Mucosa of rectum (tissue), 2 donors: ENCODE measurements at regions not wholly inside any gene's neighbourhood (a gene's known extent, or its start where the extent isn't known, plus 50 kb on each side); places are given as distances from the start of the nearest gene placed in this dataset.

Experiments
- H3K27ac ChIP-seq, 2 donors: one replicate each; pipeline ENCODE4 v1.7.0; 2013; ENCODE audit warnings: inconsistent platforms in 2 of 2, low read depth in 2 of 2, low read length in 2 of 2
- H3K27me3 ChIP-seq, 2 donors: one replicate each; pipeline ENCODE4 v1.7.0; 2013; ENCODE audit warnings: low read length in 2 of 2; ENCODE audit not compliant: control insufficient read depth in 2 of 2, insufficient read depth in 2 of 2
- H3K36me3 ChIP-seq, 2 donors: one replicate each; pipeline ENCODE4 v1.7.0; 2013; ENCODE audit warnings: low read length in 2 of 2; ENCODE audit not compliant: control insufficient read depth in 2 of 2, insufficient read depth in 2 of 2
- H3K4me1 ChIP-seq, 2 donors: one replicate each; pipeline ENCODE4 v1.7.0; 2013; ENCODE audit warnings: low read length in 2 of 2, mild to moderate bottlenecking in 1 of 2; ENCODE audit not compliant: control insufficient read depth in 2 of 2, insufficient read depth in 2 of 2
- H3K4me3 ChIP-seq, 2 donors: one replicate each; pipeline ENCODE4 v1.7.0; 2013; ENCODE audit warnings: low read length in 2 of 2
- H3K9ac ChIP-seq, 2 donors: one replicate each; pipeline ENCODE4 v1.7.0; 2013; ENCODE audit warnings: low read length in 2 of 2, low read depth in 1 of 2, mild to moderate bottlenecking in 1 of 2
- H3K9me3 ChIP-seq, 2 donors: one replicate each; pipeline ENCODE4 v1.7.0; 2013; ENCODE audit warnings: low read length in 2 of 2; ENCODE audit not compliant: control insufficient read depth in 2 of 2
- donor health status: healthy.
- donor health status: Normal muscosa, but diverticular disease.

DNA sequence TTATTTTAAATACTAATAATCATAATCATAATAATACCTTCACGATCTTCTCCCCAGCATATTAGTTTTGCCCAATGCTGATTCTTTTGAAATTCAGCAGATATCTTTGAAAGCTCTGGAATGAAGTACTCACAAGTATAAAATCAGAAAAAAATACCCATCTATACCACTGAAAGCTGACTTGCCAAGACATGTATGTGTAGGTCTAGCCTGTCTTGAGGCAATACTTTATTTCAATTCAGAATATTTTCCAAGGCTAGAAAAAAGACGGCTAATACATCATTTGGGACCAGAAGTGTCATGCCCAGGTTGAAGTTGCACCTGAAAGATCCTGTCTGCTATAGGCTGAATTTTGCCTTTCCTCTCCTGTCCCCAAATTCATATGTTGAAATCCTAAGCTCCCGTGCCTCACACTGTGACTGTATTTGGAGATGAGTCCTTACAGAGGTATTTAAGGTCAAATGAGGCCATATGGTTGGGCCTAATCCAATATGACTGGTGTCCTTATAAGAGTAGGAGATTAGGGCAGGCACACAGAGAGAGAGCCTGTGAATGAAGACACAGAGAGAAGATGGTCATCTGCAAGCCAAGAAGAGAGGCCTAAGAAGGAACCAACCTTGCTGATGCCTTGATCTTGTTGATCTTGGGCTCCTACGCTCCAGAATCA, 255.9 kb upstream of the CMC1 start:
- H3K27ac ChIP-seq: no peak overlapping the region

DNA sequence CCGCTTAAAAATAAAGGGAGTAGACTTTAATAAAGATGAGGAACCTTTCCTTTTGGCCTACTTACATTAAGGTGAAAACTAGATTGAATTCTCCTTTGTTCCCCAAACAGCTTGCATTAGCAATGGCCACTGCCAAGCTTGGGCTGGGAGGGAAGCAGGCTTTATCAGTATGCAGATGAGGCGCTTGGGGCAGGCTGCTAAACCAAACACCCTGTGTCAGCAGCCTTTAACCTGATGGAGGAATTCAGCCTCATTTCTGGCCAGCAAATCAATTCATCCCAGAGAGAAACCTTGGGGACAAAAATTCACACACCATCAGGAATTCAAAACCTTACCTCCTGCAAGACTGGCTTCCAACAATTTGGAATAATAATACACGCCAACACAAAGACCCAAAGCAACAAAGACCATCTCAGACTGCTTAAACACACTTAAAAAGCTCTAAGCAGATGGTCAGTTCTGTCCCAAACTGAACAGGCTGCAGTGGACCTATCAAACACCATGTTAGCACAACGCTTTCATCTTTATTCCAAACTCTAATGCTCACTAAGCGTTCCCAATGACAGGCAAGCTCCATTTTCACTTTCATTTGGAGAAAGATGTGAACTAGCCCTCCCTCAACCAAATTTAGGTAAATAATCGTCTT, 255.1 kb upstream of the CMC1 start:
- no peak overlapping the region for H3K4me3 ChIP-seq

More for the DNA sequence above, 255.9 kb upstream of the CMC1 start:
- no peaks in the 10 kb centered on the region for H3K27me3 ChIP-seq
- no peaks in the 10 kb centered on the region for H3K36me3 ChIP-seq
- H3K9ac ChIP-seq: no peak overlapping the region
- H3K4me3 ChIP-seq: no peak overlapping the region
- no peaks in the 10 kb centered on the region for H3K4me1 ChIP-seq
- H3K9me3 ChIP-seq: no peaks in the 10 kb centered on the region

DNA sequence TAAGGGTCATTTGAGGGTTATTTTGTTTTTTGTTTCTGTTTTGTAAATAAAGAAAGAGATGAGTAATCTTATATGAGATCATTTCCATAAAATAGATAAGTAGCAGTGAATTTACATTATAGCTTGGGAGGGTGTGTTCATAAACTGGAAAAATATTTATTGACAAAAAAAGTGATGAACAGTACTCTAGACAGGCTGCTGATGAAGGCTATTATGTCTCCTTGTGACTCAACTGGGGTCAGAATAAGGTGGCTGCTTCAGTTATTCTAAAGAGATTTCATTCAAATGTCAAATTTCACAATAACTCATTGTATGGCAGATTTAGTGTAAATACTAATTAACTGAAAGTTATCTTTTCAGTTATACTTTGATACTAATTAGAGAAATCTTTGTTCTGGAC, 251.1 kb upstream of the CMC1 start:
- Histone ChIP-seq H3K4me3 (no peak overlapping the region), H3K27me3 (no peaks in the 10 kb centered on the region), H3K9ac (no peak overlapping the region), H3K4me1 (no peaks in the 10 kb centered on the region), H3K9me3 (no peaks in the 10 kb centered on the region), H3K27ac (no peak overlapping the region), H3K36me3 (no peaks in the 10 kb centered on the region)

More for the DNA sequence above, 255.1 kb upstream of the CMC1 start:
- Histone ChIP-seq H3K27ac (no peak overlapping the region), H3K9me3 (no peaks in the 10 kb centered on the region), H3K27me3 (no peaks in the 10 kb centered on the region), H3K36me3 (no peaks in the 10 kb centered on the region), H3K9ac (no peak overlapping the region), H3K4me1 (no peaks in the 10 kb centered on the region)

- no peaks in the 10 kb centered on the region for H3K9me3 ChIP-seq
- no peaks in the 10 kb centered on the region for H3K36me3 ChIP-seq
- no peak overlapping the region for H3K9ac ChIP-seq
- H3K27me3 ChIP-seq: no peaks in the 10 kb centered on the region
- no peaks in the 10 kb centered on the region for H3K4me1 ChIP-seq
- H3K4me3 ChIP-seq: no peak overlapping the region
- H3K27ac ChIP-seq: no peak overlapping the region
Observed at GRCh38 chr3:27990837-27991236, 250.6 kb upstream of the CMC1 start.

DNA sequence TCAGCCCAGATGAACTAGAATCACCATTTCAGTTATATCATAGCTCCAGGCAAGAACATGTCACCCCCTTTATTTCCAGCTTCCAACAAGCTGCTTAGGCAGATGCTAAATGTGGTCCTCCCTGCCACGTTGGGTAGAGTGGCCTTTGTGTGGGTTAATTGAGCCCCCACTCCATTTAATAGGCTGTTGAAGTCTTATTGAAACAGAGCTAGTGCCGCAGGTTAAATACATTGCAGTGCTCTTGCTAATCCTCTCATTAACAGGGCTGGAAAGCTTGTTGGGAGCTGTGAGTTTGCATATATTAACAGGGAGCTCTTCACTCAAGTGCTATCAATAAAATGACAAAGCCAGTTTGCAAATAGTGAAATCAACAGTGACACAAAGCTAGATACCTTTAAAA, 248.4 kb upstream of the CMC1 start:
- H3K36me3 ChIP-seq: no peaks in the 10 kb centered on the region
- H3K27ac ChIP-seq: no peak overlapping the region
- H3K4me3 ChIP-seq: no peak overlapping the region
- H3K27me3 ChIP-seq: no peaks in the 10 kb centered on the region
- no peaks in the 10 kb centered on the region for H3K9me3 ChIP-seq
- no peak overlapping the region for H3K9ac ChIP-seq
- no peaks in the 10 kb centered on the region for H3K4me1 ChIP-seq

DNA sequence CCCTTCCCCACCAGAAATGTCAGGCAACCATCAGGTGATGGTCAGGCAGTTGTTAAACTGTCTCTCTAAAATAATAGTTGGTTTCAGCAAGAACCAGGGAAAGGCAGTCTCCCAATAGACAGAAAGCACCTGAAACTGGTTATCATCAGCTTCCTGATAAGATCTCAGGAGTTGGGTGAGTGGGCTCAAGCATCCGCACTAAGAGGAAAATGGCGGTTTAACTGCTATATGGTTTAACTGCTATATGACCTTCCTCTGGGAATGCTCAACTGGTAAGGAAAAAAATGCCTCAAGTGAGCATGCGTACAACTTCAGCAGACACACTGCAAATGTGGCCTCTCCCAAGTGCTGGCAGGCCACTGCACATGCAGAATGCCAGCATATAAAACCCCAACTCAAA, 240.8 kb upstream of the CMC1 start:
- no peaks in the 10 kb centered on the region for H3K27me3 ChIP-seq
- peaks cover 0 to 2% of the 10 kb centered on the region in 2 donors for H3K9me3 ChIP-seq
- H3K36me3 ChIP-seq: no peaks in the 10 kb centered on the region
- no peak overlapping the region for H3K27ac ChIP-seq
- no peak overlapping the region for H3K9ac ChIP-seq
- no peaks in the 10 kb centered on the region for H3K4me1 ChIP-seq
- no peak overlapping the region for H3K4me3 ChIP-seq

DNA sequence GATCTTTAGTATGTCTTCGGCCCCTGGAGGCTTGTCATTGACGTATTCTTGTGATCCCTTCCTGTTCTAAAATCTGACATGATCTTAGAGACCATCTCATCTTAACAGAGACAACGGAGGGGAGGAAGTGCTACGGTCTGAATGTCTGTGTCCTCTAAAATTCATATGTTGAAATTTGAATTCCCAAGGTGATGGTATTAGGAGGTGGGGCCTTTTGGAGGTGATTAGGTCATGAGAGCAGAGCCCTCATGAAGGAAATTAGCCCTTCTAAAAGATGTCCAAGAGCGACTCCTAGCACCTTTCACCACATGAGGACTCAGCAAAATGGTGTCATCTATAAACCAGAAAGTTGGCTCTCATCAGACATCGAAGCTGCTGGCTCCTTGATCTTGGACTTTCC, 233.2 kb upstream of the CMC1 start:
- H3K36me3 ChIP-seq: no peaks in the 10 kb centered on the region
- H3K27ac ChIP-seq: no peak overlapping the region
- peaks cover 0 to 2% of the 10 kb centered on the region in 2 donors for H3K9me3 ChIP-seq
- no peak overlapping the region for H3K9ac ChIP-seq
- H3K4me3 ChIP-seq: no peak overlapping the region
- H3K27me3 ChIP-seq: no peaks in the 10 kb centered on the region
- H3K4me1 ChIP-seq: no peaks in the 10 kb centered on the region

GRCh38 chr3:28012830-28013229, 228.6 kb upstream of the CMC1 start:
- Histone ChIP-seq H3K27ac (no peak overlapping the region), H3K36me3 (no peaks in the 10 kb centered on the region), H3K9ac (no peak overlapping the region), H3K4me1 (no peaks in the 10 kb centered on the region), H3K27me3 (no peaks in the 10 kb centered on the region), H3K9me3 (no peaks in the 10 kb centered on the region), H3K4me3 (no peak overlapping the region)

- H3K9me3 ChIP-seq: no peaks in the 10 kb centered on the region
- H3K36me3 ChIP-seq: no peaks in the 10 kb centered on the region
- no peaks in the 10 kb centered on the region for H3K4me1 ChIP-seq
- H3K4me3 ChIP-seq: no peak overlapping the region
- H3K9ac ChIP-seq: no peak overlapping the region
- H3K27ac ChIP-seq: no peak overlapping the region
- no peaks in the 10 kb centered on the region for H3K27me3 ChIP-seq
Observed at GRCh38 chr3:28013864-28014473, 227.4 kb upstream of the CMC1 start.

GRCh38 chr3:28018925-28019718, 222.3 kb upstream of the CMC1 start:
- H3K4me1 ChIP-seq: no peaks in the 10 kb centered on the region
- no peak overlapping the region for H3K4me3 ChIP-seq
- H3K9ac ChIP-seq: no peak overlapping the region
- H3K36me3 ChIP-seq: no peaks in the 10 kb centered on the region
- no peaks in the 10 kb centered on the region for H3K9me3 ChIP-seq
- no peak overlapping the region for H3K27ac ChIP-seq
- no peaks in the 10 kb centered on the region for H3K27me3 ChIP-seq
